Thyroid gland (tissue), 4 donors: ENCODE measurements at regions not wholly inside any gene's neighbourhood (a gene's known extent, or its start where the extent isn't known, plus 50 kb on each side); places are given as distances from the start of the nearest gene placed in this dataset.

Experiments
- POLR2A ChIP-seq, 2 donors: fragments of 450-650 bp; IDR thresholded peaks; one replicate each; pipeline ENCODE4 v1.6.1; 2017; ENCODE audit warnings: antibody characterized with exemption in 2 of 2, mild to moderate bottlenecking in 2 of 2, moderate library complexity in 1 of 2
- TF ChIP-seq, protein P1 (sequence below), 6 experiments: fragments of 200-600 bp in 3 of 6; fragments of 450-650 bp in 3 of 6; sonication (generic) in 3 of 6; IDR thresholded peaks; one replicate each; pipeline ENCODE4 v1.5.1; 2016 to 2019; ENCODE audit warnings: antibody characterized with exemption in 6 of 6, mild to moderate bottlenecking in 2 of 6, inconsistent platforms in 1 of 6, moderate library complexity in 1 of 6

GRCh38 chr14:48876806-48877340, 709.3 kb downstream of the RPS29 start:
- TF ChIP-seq POLR2A (IDR thresholded peaks at IDR 0.05) = no peak
- TF ChIP-seq, protein P1, sequence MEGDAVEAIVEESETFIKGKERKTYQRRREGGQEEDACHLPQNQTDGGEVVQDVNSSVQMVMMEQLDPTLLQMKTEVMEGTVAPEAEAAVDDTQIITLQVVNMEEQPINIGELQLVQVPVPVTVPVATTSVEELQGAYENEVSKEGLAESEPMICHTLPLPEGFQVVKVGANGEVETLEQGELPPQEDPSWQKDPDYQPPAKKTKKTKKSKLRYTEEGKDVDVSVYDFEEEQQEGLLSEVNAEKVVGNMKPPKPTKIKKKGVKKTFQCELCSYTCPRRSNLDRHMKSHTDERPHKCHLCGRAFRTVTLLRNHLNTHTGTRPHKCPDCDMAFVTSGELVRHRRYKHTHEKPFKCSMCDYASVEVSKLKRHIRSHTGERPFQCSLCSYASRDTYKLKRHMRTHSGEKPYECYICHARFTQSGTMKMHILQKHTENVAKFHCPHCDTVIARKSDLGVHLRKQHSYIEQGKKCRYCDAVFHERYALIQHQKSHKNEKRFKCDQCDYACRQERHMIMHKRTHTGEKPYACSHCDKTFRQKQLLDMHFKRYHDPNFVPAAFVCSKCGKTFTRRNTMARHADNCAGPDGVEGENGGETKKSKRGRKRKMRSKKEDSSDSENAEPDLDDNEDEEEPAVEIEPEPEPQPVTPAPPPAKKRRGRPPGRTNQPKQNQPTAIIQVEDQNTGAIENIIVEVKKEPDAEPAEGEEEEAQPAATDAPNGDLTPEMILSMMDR (IDR thresholded peaks at IDR 0.05) = no peak
